ENCODE measurements at regions not wholly inside any gene's neighbourhood (a gene's known extent, or its start where the extent isn't known, plus 50 kb on each side); places are given as distances from the start of the nearest gene placed in this dataset.
"Not testable (repeated sequence)": the region's sequence is repeated elsewhere in the genome, so short reads cannot be mapped to it uniquely, and the experiment has no call there.

DNA sequence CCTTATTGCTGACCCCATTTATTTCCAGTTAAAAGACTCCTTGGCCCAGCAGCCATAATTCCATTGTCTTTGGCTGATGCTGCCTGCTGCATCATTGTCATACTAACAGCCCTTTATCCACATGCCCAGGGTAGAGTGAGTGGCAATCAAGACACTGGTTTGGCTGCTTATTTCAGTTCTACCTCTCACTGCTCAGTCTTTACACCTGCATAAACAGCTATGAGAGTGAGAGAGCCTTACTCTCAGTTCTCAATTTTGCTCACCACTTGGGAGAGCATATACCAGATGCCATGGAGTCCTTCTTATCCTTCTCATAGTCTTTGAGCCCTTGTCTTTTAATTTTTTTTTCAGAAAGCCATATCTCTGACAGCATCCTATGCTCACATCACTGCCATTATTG is 596.9 kb upstream of the CYLC2 start:
- POLR2A ChIA-PET, result no interaction called here
- no peaks in the 10 kb centered on the region for H3K4me1 ChIP-seq (ENCODE audit: control insufficient read depth in 2 of 2, insufficient read depth in 2 of 2, low read length in 2 of 2)

GRCh38 chr9:102385620-102386019 is 609.5 kb upstream of the CYLC2 start:
- H3K9me3 Mint-ChIP-seq (ENCODE audit: insufficient read depth); POLR2A ChIA-PET; ATAC-seq (ENCODE audit: low read depth); H3K36me3 ChIP-seq (replicated peaks in 1 of 2; ENCODE audit: control extremely low read depth in 1 of 2, control insufficient read depth in 1 of 2, extremely low read depth in 1 of 2, insufficient read depth in 2 of 2, low read length in 1 of 2); DNase-seq; H3K27me3 ChIP-seq (replicated peaks in 1 of 4; ENCODE audit: control extremely low read depth in 1 of 4, control insufficient read depth in 3 of 4, insufficient read depth in 4 of 4, low read length in 3 of 4); CTCF ChIA-PET; intact Hi-C loops (cut with micrococcal nuclease); H4K20me1 ChIP-seq (ENCODE audit: control insufficient read depth, insufficient read depth, low read length, poor library complexity, severe bottlenecking); H3K27me3 Mint-ChIP-seq; H3K9ac ChIP-seq (ENCODE audit: low read length); H3K4me2 ChIP-seq (replicated peaks; ENCODE audit: low read depth, low read length, poor library complexity, severe bottlenecking); H3K4me1 Mint-ChIP-seq; H3K4me3 ChIP-seq (ENCODE audit: control extremely low read depth in 1 of 5, extremely low read depth in 1 of 5, insufficient read depth in 1 of 5, low read depth in 2 of 5, low read length in 4 of 5); H3K79me2 ChIP-seq (ENCODE audit: control insufficient read depth, insufficient read depth, low read length); H3K27ac ChIP-seq (ENCODE audit: low read length in 2 of 2); H3K27ac Mint-ChIP-seq; H3K4me1 ChIP-seq (ENCODE audit: control insufficient read depth in 2 of 2, insufficient read depth in 2 of 2, low read length in 2 of 2); H2AFZ ChIP-seq (ENCODE audit: insufficient read depth, low read depth, low read length, poor library complexity, severe bottlenecking); H3K4me3 Mint-ChIP-seq; H3K9me3 ChIP-seq (ENCODE audit: control extremely low read depth in 1 of 3, control insufficient read depth in 2 of 3, insufficient read depth in 1 of 3, low read length in 2 of 3): not testable (repeated sequence)
- WGBS (ENCODE audit: insufficient coverage), result no CpG with 5 or more reads among the region's 2 CpGs

More for the DNA sequence above, 596.9 kb upstream of the CYLC2 start:
- H3K27ac Mint-ChIP-seq, result no peak overlapping the region
- no peaks in the 10 kb centered on the region for H3K27me3 Mint-ChIP-seq
- H3K9me3 Mint-ChIP-seq (ENCODE audit: insufficient read depth), result peaks cover 3% of the 10 kb centered on the region
- H3K4me3 Mint-ChIP-seq, result no peak overlapping the region
- Histone ChIP-seq H3K4me2 (replicated peaks; ENCODE audit: low read depth, low read length, poor library complexity, severe bottlenecking) (no peak overlapping the region), H3K27me3 (replicated peaks in 1 of 4; ENCODE audit: control extremely low read depth in 1 of 4, control insufficient read depth in 3 of 4, insufficient read depth in 4 of 4, low read length in 3 of 4) (no peaks in the 10 kb centered on the region), H3K9me3 (ENCODE audit: control extremely low read depth in 1 of 3, control insufficient read depth in 2 of 3, insufficient read depth in 1 of 3, low read length in 2 of 3) (no peaks in the 10 kb centered on the region), H3K36me3 (replicated peaks in 1 of 2; ENCODE audit: control extremely low read depth in 1 of 2, control insufficient read depth in 1 of 2, extremely low read depth in 1 of 2, insufficient read depth in 2 of 2, low read length in 1 of 2) (no peaks in the 10 kb centered on the region), H3K79me2 (ENCODE audit: control insufficient read depth, insufficient read depth, low read length) (no peaks in the 10 kb centered on the region), H3K4me3 (ENCODE audit: control extremely low read depth in 1 of 5, extremely low read depth in 1 of 5, insufficient read depth in 1 of 5, low read depth in 2 of 5, low read length in 4 of 5) (no peak overlapping the region), H4K20me1 (ENCODE audit: control insufficient read depth, insufficient read depth, low read length, poor library complexity, severe bottlenecking) (no peaks in the 10 kb centered on the region), H2AFZ (ENCODE audit: insufficient read depth, low read depth, low read length, poor library complexity, severe bottlenecking) (no peak overlapping the region), H3K27ac (ENCODE audit: low read length in 2 of 2) (no peak overlapping the region), H3K9ac (ENCODE audit: low read length) (no peak overlapping the region)
- no peaks in the 10 kb centered on the region for H3K4me1 Mint-ChIP-seq
- CTCF ChIA-PET, result no interaction called here
- no peak for TF ChIP-seq EZH2 (IDR thresholded peaks at IDR 0.05; ENCODE audit: borderline replicate concordance, insufficient read depth, low read depth, low read length, poor library complexity, severe bottlenecking)
- no peak for TF ChIP-seq CTCF (IDR thresholded peaks at IDR 0.05)
- DNase-seq, result no peak
- intact Hi-C loops (cut with micrococcal nuclease), result no loop called here
- no peak for ATAC-seq (ENCODE audit: low read depth)

Measured in B cell (primary cell).